IMR-90 (cell line): ENCODE measurements at regions not wholly inside any gene's neighbourhood (a gene's known extent, or its start where the extent isn't known, plus 50 kb on each side); places are given as distances from the start of the nearest gene placed in this dataset.
"Not testable (repeated sequence)": the region's sequence is repeated elsewhere in the genome, so short reads cannot be mapped to it uniquely, and the experiment has no call there.

Experiments used
- ATAC-seq: fragments of 200-7000 bp; cut with Tn5 transposase; 2 replicates; pipeline ENCODE4 v1.9.1; 2020; ENCODE audit warnings: low read depth, mild to moderate bottlenecking, moderate library complexity
- BruUV-seq: library from RNA; stranded (reverse); fragments of 400-500 nt; replicated peaks from 2 replicates; lab custom pipeline; 2021; lab: Mats Ljungman, UMichigan
- CTCF ChIA-PET: fragments of 300-600 bp; formaldehyde crosslinking; extraction: SDS; loops from one replicate; lab custom pipeline; 2021; ENCODE audit warnings: antibody characterized with exemption; lab: Yijun Ruan, JAX
- POLR2A ChIA-PET: fragments of 300-600 bp; sonication (Branson Sonifier 250); formaldehyde crosslinking; loops from one replicate; lab custom pipeline; 2022; ENCODE audit warnings: antibody characterized with exemption; ENCODE audit not compliant: unreplicated experiment; lab: Charles Lee
- DNase-seq: peaks from one replicate; pipeline ENCODE4 v3.0.0; 2013
- H2AFZ ChIP-seq: replicated peaks from 2 replicates; pipeline ENCODE3; 2013; ENCODE audit warnings: low read length, mild to moderate bottlenecking; ENCODE audit not compliant: poor library complexity
- H2AK5ac ChIP-seq: 2 replicates; pipeline ENCODE4 v1.6.1; 2013; ENCODE audit warnings: low read depth, low read length, inconsistent platforms
- H2AK9ac ChIP-seq: replicated peaks from 2 replicates; pipeline ENCODE3; 2013; ENCODE audit warnings: mild to moderate bottlenecking, low read depth, low read length, moderate library complexity; ENCODE audit not compliant: poor library complexity
- H2BK120ac ChIP-seq: 2 replicates; pipeline ENCODE4 v1.6.1; 2013; ENCODE audit warnings: low read depth, low read length, inconsistent platforms
- H2BK15ac ChIP-seq: 3 replicates; pipeline ENCODE4 v1.6.1; 2013; ENCODE audit warnings: low read depth, low read length, inconsistent platforms
- H2BK20ac ChIP-seq: 2 replicates; pipeline ENCODE4 v1.6.1; 2013; ENCODE audit warnings: low read depth, mild to moderate bottlenecking, inconsistent platforms, low read length, moderate library complexity
- H2BK5ac ChIP-seq: 2 replicates; pipeline ENCODE4 v1.6.1; 2013; ENCODE audit warnings: mild to moderate bottlenecking, low read depth, low read length, inconsistent platforms; ENCODE audit not compliant: poor library complexity, severe bottlenecking
- H3K14ac ChIP-seq: replicated peaks from 2 replicates; pipeline ENCODE4 v1.6.1; 2013; ENCODE audit warnings: low read depth, low read length, inconsistent platforms
- H3K18ac ChIP-seq: 2 replicates; pipeline ENCODE4 v1.6.1; 2013; ENCODE audit warnings: low read depth, low read length, control low read depth
- H3K23ac ChIP-seq: 2 replicates; pipeline ENCODE4 v1.6.1; 2013; ENCODE audit warnings: low read depth, low read length, inconsistent platforms
- H3K27ac ChIP-seq: 2 replicates; pipeline ENCODE4 v1.5.1; 2013; ENCODE audit warnings: mild to moderate bottlenecking, control low read depth, low read length; ENCODE audit not compliant: insufficient read depth
- H3K27me3 ChIP-seq: 2 replicates; pipeline ENCODE4 v1.6.1; 2013; ENCODE audit warnings: low read length; ENCODE audit not compliant: control insufficient read depth, insufficient read depth
- H3K36me3 ChIP-seq: 2 replicates; pipeline ENCODE4 v1.6.1; 2013; ENCODE audit warnings: low read length, mixed read lengths; ENCODE audit not compliant: control insufficient read depth, insufficient read depth
- H3K4ac ChIP-seq: 2 replicates; pipeline ENCODE4 v1.6.1; 2013; ENCODE audit warnings: low read depth, low read length, inconsistent platforms
- H3K4me1 ChIP-seq: 2 replicates; pipeline ENCODE4 v1.6.1; 2013; ENCODE audit warnings: low read length, mixed read lengths; ENCODE audit not compliant: control insufficient read depth, insufficient read depth
- H3K4me2 ChIP-seq: 2 replicates; pipeline ENCODE4 v1.6.1; 2013; ENCODE audit warnings: low read depth, mild to moderate bottlenecking, control low read depth, low read length, moderate library complexity
- H3K4me3 ChIP-seq: 2 replicates; pipeline ENCODE4 v1.5.1; 2013; ENCODE audit warnings: low read depth, mild to moderate bottlenecking, control low read depth, low read length, moderate library complexity; ENCODE audit not compliant: insufficient read depth
- H3K56ac ChIP-seq: 2 replicates; pipeline ENCODE4 v1.6.1; 2013; ENCODE audit warnings: low read length, inconsistent platforms; ENCODE audit not compliant: insufficient read depth; ENCODE audit errors: extremely low read depth
- H3K79me1 ChIP-seq, 2 experiments: 2 replicates each; pipeline ENCODE4 v1.6.1; 2013; ENCODE audit warnings: low read length in 2 of 2, inconsistent platforms in 1 of 2, low read depth in 1 of 2
- H3K9ac ChIP-seq: 2 replicates; pipeline ENCODE4 v1.6.1; 2013; ENCODE audit warnings: low read depth, low read length, control low read depth
- H3K9me1 ChIP-seq: 2 replicates; pipeline ENCODE4 v1.6.1; 2013; ENCODE audit warnings: low read length, inconsistent platforms; ENCODE audit not compliant: insufficient read depth
- H3K9me3 ChIP-seq: 2 replicates; pipeline ENCODE4 v1.6.1; 2013; ENCODE audit warnings: low read length; ENCODE audit not compliant: control insufficient read depth, insufficient read depth
- H4K20me1 ChIP-seq: 2 replicates; pipeline ENCODE4 v1.6.1; 2013; ENCODE audit warnings: low read length, inconsistent platforms; ENCODE audit not compliant: insufficient read depth
- H4K5ac ChIP-seq: 2 replicates; pipeline ENCODE4 v1.6.1; 2013; ENCODE audit warnings: mild to moderate bottlenecking, low read depth, low read length, control low read depth
- H4K8ac ChIP-seq, 2 experiments: 2 replicates each; pipeline ENCODE4 v1.6.1; 2013; ENCODE audit warnings: low read depth in 2 of 2, low read length in 2 of 2, control low read depth in 1 of 2, inconsistent platforms in 1 of 2
- H4K91ac ChIP-seq: 2 replicates; pipeline ENCODE4 v1.6.1; 2013; ENCODE audit warnings: low read depth, low read length, inconsistent platforms; ENCODE audit not compliant: insufficient read depth
- WGBS, 2 experiments: methylation state at CpG; one replicate each; pipeline versions ENCODE4 v1.1.5 to v1.1.7; 2013; ENCODE audit warnings: missing lambda C conversion rate in 2 of 2; ENCODE audit not compliant: insufficient read length in 1 of 2; ENCODE audit errors: extremely low coverage in 2 of 2; 5-methylcytosine and 5-hydroxymethylcytosine counted together
- dilution Hi-C: fragments of 300-500 bp; cut with HindIII; formaldehyde crosslinking; loops from one replicate; pipeline ENCODE4 v1.14.3; 2018; ENCODE audit warnings: low sequenced_read_pairs; ENCODE audit not compliant: unreplicated experiment
- in situ Hi-C: fragments of 300-500 bp; cut with MboI; formaldehyde crosslinking; loops from 3 replicates; pipeline ENCODE4 v1.14.3; 2019; ENCODE audit warnings: low sequenced_read_pairs, inconsistent platforms, mixed read lengths
- intact Hi-C: fragments of 100-400 bp; cut with micrococcal nuclease; formaldehyde crosslinking; loops from 2 replicates; pipeline ENCODE4 v1.10.0; 2022

DNA sequence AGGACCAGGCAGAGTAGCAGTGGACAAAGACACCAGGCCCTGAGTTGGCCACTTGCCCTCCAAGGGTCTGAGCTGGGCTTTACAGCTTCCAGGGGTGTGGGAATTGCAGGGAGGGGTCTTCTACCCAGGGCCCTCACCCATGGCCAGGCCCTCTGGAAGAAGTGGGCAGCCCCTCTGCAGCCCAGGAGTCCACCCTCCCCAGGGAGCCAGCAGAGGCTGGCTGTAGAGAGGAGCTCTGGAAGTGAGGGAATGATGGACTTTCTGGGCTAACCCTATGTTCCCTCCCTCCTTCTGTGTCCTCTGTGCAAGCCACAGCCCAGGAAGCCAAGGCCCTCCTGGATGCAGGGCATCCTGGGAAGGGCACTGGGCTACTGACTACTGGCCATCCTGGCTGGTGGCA, 232.3 kb downstream of the POTEH start:
- H3K27ac ChIP-seq, intact Hi-C loops, H3K56ac ChIP-seq, H2BK120ac ChIP-seq, H4K20me1 ChIP-seq, H3K23ac ChIP-seq, H3K36me3 ChIP-seq, H4K8ac ChIP-seq, H2BK5ac ChIP-seq, H2BK20ac ChIP-seq, H3K18ac ChIP-seq, H4K5ac ChIP-seq, POLR2A ChIA-PET, H2AK5ac ChIP-seq, H3K9me1 ChIP-seq, H2AFZ ChIP-seq, H3K9ac ChIP-seq, dilution Hi-C loops, H3K4ac ChIP-seq, ATAC-seq, DNase-seq, H3K4me1 ChIP-seq, H3K4me2 ChIP-seq, H3K79me1 ChIP-seq, H3K4me3 ChIP-seq, H4K91ac ChIP-seq, BruUV-seq, H2BK15ac ChIP-seq, H3K9me3 ChIP-seq, CTCF ChIA-PET, in situ Hi-C loops, H2AK9ac ChIP-seq, H3K27me3 ChIP-seq, H3K14ac ChIP-seq: not testable (repeated sequence)

DNA sequence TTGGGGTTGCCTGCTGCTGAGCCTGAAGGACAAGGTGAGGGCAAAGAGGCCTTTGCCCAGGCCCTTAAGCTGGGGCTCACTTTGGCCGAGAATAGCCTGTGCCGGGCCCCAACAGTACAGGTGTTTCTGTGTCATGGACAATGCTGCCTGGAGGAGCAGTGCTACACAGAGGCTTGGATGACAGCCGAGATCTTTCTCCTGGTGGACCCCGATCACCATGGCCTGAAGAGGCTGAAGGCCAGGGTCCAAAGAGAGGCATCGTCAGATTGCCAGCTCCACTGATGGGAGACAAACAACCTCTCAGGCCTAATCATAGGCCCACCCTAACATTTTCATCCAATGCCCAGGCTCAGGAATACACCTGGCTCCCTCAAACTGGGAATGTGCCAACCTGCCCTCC, 232.8 kb downstream of the POTEH start:
- H3K79me1 ChIP-seq, intact Hi-C loops, H3K9me1 ChIP-seq, H4K8ac ChIP-seq, H2BK20ac ChIP-seq, H3K14ac ChIP-seq, H2AK9ac ChIP-seq, H3K56ac ChIP-seq, H3K27ac ChIP-seq, H3K9me3 ChIP-seq, H4K91ac ChIP-seq, DNase-seq, H2BK5ac ChIP-seq, dilution Hi-C loops, H3K4ac ChIP-seq, H3K27me3 ChIP-seq, H3K23ac ChIP-seq, H3K4me3 ChIP-seq, ATAC-seq, H3K36me3 ChIP-seq, H4K5ac ChIP-seq, CTCF ChIA-PET, H2AFZ ChIP-seq, H3K4me2 ChIP-seq, in situ Hi-C loops, H3K4me1 ChIP-seq, H2BK15ac ChIP-seq, BruUV-seq, H4K20me1 ChIP-seq, H3K9ac ChIP-seq, H3K18ac ChIP-seq, POLR2A ChIA-PET, H2BK120ac ChIP-seq, H2AK5ac ChIP-seq: not testable (repeated sequence)
- WGBS, 2 experiments = no CpG with 5 or more reads among the region's 5 CpGs
